ENCODE measurements at regions not wholly inside any gene's neighbourhood (a gene's known extent, or its start where the extent isn't known, plus 50 kb on each side); places are given as distances from the start of the nearest gene placed in this dataset.
"Not testable (repeated sequence)": the region's sequence is repeated elsewhere in the genome, so short reads cannot be mapped to it uniquely, and the experiment has no call there.

GRCh38 chr1:60826320-60827094 is 255.9 kb upstream of the NFIA start:
- Mint-ChIP-seq H3K4me3 (no peak overlapping the region), H3K36me3 (ENCODE audit: insufficient read depth) (no peaks in the 10 kb centered on the region), H3K9me3 (peaks cover 0 to 1% of the 10 kb centered on the region in 2 donors), H3K27ac (no peak overlapping the region), H3K4me1 (ENCODE audit: low read depth in 2 of 2) (no peaks in the 10 kb centered on the region), H3K27me3 (peaks cover 16 to 19% of the 10 kb centered on the region in 2 donors)
- DNase-seq, result no peak
- no peak for ATAC-seq (replicated peaks)

DNA sequence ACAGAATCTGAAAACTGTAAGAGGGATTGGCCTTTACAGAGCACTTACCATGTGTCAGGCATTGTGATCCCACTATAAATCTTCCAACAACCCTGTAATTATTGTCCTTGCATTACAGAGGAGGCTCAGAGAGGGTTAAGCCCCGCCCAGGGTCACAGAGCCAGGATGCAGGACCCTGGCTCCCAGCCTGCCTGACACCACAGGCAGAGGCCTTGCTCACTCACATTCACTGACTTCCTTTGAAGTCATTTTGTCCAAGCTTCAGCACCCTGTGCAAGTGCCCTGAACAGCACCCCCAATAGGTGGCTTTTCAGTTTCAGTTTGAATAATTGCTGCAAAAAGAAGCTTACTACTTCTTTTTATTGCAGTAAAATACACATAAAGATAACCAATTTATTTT is 256.8 kb upstream of the NFIA start:
- no peaks in the 10 kb centered on the region for H3K4me1 Mint-ChIP-seq (ENCODE audit: low read depth in 2 of 2)
- H3K27me3 Mint-ChIP-seq, result peaks cover 9 to 14% of the 10 kb centered on the region in 2 donors
- no peak overlapping the region for H3K27ac Mint-ChIP-seq
- ATAC-seq (replicated peaks) (no peak), DNase-seq (no peak)
- H3K4me3 Mint-ChIP-seq, result no peak overlapping the region
- peaks cover 0 to 1% of the 10 kb centered on the region in 2 donors for H3K9me3 Mint-ChIP-seq
- no peaks in the 10 kb centered on the region for H3K36me3 Mint-ChIP-seq (ENCODE audit: insufficient read depth)

- Mint-ChIP-seq H3K9me3 (no peaks in the 10 kb centered on the region), H3K27me3 (no peaks in the 10 kb centered on the region), H3K27ac (no peak overlapping the region), H3K4me1 (ENCODE audit: low read depth in 2 of 2) (no peaks in the 10 kb centered on the region), H3K36me3 (ENCODE audit: insufficient read depth) (no peaks in the 10 kb centered on the region), H3K4me3 (no peak overlapping the region)
- ATAC-seq (replicated peaks) (no peak), DNase-seq (no peak)
These were observed 259.2 kb upstream of the NFIA start for GRCh38 chr1:60823151-60823550.

GRCh38 chr1:60822252-60822651 is 260.1 kb upstream of the NFIA start:
- DNase-seq, result no peak
- no peaks in the 10 kb centered on the region for H3K9me3 Mint-ChIP-seq
- no peak for ATAC-seq (replicated peaks)
- H3K27me3 Mint-ChIP-seq, result no peaks in the 10 kb centered on the region
- H3K4me3 Mint-ChIP-seq, result no peak overlapping the region
- no peaks in the 10 kb centered on the region for H3K36me3 Mint-ChIP-seq (ENCODE audit: insufficient read depth)
- no peaks in the 10 kb centered on the region for H3K4me1 Mint-ChIP-seq (ENCODE audit: low read depth in 2 of 2)
- no peak overlapping the region for H3K27ac Mint-ChIP-seq

GRCh38 chr1:60821156-60821555 is 261.2 kb upstream of the NFIA start:
- H3K4me3 Mint-ChIP-seq, result no peak overlapping the region
- ATAC-seq (replicated peaks) (no peak), DNase-seq (no peak)
- H3K9me3 Mint-ChIP-seq, result no peaks in the 10 kb centered on the region
- no peaks in the 10 kb centered on the region for H3K4me1 Mint-ChIP-seq (ENCODE audit: low read depth in 2 of 2)
- H3K36me3 Mint-ChIP-seq (ENCODE audit: insufficient read depth), result no peaks in the 10 kb centered on the region
- H3K27ac Mint-ChIP-seq, result no peak overlapping the region
- H3K27me3 Mint-ChIP-seq, result no peaks in the 10 kb centered on the region

- H3K36me3 Mint-ChIP-seq (ENCODE audit: insufficient read depth), result no peaks in the 10 kb centered on the region
- H3K4me3 Mint-ChIP-seq, result no peak overlapping the region
- no peak overlapping the region for H3K27ac Mint-ChIP-seq
- H3K27me3 Mint-ChIP-seq, result no peaks in the 10 kb centered on the region
- no peaks in the 10 kb centered on the region for H3K9me3 Mint-ChIP-seq
- no peaks in the 10 kb centered on the region for H3K4me1 Mint-ChIP-seq (ENCODE audit: low read depth in 2 of 2)
- no peak for DNase-seq
- ATAC-seq (replicated peaks), result no peak
These were observed 263.2 kb upstream of the NFIA start for GRCh38 chr1:60818969-60819701.

- Mint-ChIP-seq H3K27me3 (peaks cover 0 to 11% of the 10 kb centered on the region in 2 donors), H3K4me3 (no peak overlapping the region), H3K9me3 (no peaks in the 10 kb centered on the region), H3K36me3 (ENCODE audit: insufficient read depth) (no peaks in the 10 kb centered on the region), H3K4me1 (ENCODE audit: low read depth in 2 of 2) (no peaks in the 10 kb centered on the region), H3K27ac (no peak overlapping the region)
- ATAC-seq (replicated peaks) (no peak), DNase-seq (no peak)
These were observed 269.3 kb upstream of the NFIA start for GRCh38 chr1:60813071-60813470.

GRCh38 chr1:60809204-60809980 is 273.0 kb upstream of the NFIA start:
- no peak for DNase-seq
- Mint-ChIP-seq H3K27ac (no peak overlapping the region), H3K4me1 (ENCODE audit: low read depth in 2 of 2) (no peaks in the 10 kb centered on the region), H3K36me3 (ENCODE audit: insufficient read depth) (no peaks in the 10 kb centered on the region), H3K9me3 (no peaks in the 10 kb centered on the region), H3K4me3 (no peak overlapping the region), H3K27me3 (peaks cover 0 to 11% of the 10 kb centered on the region in 2 donors)
- ATAC-seq (replicated peaks), result no peak

DNA sequence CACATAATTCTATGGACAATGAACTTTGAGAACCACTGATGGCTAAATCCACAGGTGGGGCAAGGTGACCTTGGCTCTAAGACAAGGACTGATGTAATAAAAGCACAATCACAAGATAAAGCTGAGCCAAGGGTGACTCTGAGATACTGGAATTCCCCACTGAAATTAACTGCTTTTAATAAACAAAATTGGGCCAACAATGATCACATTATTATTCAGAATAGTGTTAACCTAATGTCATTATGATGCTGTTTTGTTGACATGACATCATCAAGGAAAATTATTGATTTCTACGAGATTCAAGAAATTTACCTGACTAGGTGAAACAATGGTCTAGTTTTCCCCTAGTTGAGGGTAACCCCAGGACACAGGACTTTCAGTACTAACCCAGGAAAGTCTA is 273.7 kb upstream of the NFIA start:
- Mint-ChIP-seq H3K4me1 (ENCODE audit: low read depth in 2 of 2) (no peaks in the 10 kb centered on the region), H3K36me3 (ENCODE audit: insufficient read depth) (no peaks in the 10 kb centered on the region), H3K4me3 (no peak overlapping the region), H3K27ac (no peak overlapping the region), H3K9me3 (no peaks in the 10 kb centered on the region), H3K27me3 (peaks cover 0 to 11% of the 10 kb centered on the region in 2 donors)
- DNase-seq, result no peak
- no peak for ATAC-seq (replicated peaks)

GRCh38 chr1:60802884-60803283 is 279.5 kb upstream of the NFIA start:
- DNase-seq (no peak), ATAC-seq (replicated peaks) (no peak)
- peaks cover 0 to 2% of the 10 kb centered on the region in 2 donors for H3K9me3 Mint-ChIP-seq
- no peak overlapping the region for H3K4me3 Mint-ChIP-seq
- H3K27me3 Mint-ChIP-seq, result no peaks in the 10 kb centered on the region
- no peak overlapping the region for H3K27ac Mint-ChIP-seq
- H3K4me1 Mint-ChIP-seq (ENCODE audit: low read depth in 2 of 2), result no peaks in the 10 kb centered on the region
- H3K36me3 Mint-ChIP-seq (ENCODE audit: insufficient read depth), result no peaks in the 10 kb centered on the region

- Mint-ChIP-seq H3K4me3 (no peak overlapping the region), H3K9me3 (peaks cover 0 to 2% of the 10 kb centered on the region in 2 donors), H3K36me3 (ENCODE audit: insufficient read depth) (no peaks in the 10 kb centered on the region), H3K4me1 (ENCODE audit: low read depth in 2 of 2) (no peaks in the 10 kb centered on the region), H3K27ac (no peak overlapping the region), H3K27me3 (peaks cover 0 to 10% of the 10 kb centered on the region in 2 donors)
- DNase-seq, result no peak
- no peak for ATAC-seq (replicated peaks)
These were observed 285.0 kb upstream of the NFIA start for GRCh38 chr1:60797351-60797750.

DNA sequence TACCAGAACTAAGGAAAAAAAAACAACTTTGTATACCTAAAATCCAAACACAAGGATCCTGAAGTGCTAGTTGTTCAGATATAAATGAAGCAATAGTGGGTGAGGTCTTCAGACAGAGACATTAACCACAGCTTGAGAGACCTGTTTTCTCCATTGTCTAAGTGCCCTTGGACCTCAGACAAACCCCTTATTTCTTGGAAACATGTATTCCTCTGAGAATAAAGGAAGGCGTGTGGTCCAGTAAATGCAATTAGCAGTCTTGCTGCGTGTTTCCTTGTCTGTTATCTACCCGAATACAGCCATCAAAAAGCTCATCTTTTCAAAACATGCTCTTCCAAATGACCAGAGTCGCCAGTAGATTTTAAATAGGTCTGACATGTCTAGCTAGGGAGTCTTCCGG is 291.1 kb upstream of the NFIA start:
- peaks cover 0 to 6% of the 10 kb centered on the region in 2 donors for H3K9me3 Mint-ChIP-seq

DNA sequence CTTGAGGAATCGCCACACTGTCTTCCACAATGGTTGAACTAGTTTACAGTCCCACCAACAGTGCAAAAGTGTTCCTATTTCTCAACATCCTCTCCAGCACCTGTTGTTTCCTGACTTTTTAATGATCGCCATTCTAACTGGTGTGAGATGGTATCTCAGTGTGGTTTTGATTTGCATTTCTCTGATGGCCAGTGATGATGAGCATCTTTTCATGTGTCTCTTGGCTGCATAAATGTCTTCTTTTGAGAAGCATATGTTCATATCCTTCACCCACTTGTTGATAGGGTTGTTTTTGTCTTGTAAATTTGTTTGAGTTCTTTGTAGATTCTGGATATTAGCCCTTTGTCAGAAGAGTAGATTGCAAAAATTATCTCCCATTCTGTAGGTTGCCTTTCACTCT is 309.3 kb upstream of the NFIA start:
- DNase-seq; ATAC-seq (replicated peaks); H3K9me3 Mint-ChIP-seq; H3K4me1 Mint-ChIP-seq (ENCODE audit: low read depth in 2 of 2); H3K36me3 Mint-ChIP-seq (ENCODE audit: insufficient read depth); H3K4me3 Mint-ChIP-seq; H3K27ac Mint-ChIP-seq: not testable (repeated sequence)
- peaks cover 9 to 10% of the 10 kb centered on the region in 2 donors for H3K27me3 Mint-ChIP-seq

More for the DNA sequence above, 291.1 kb upstream of the NFIA start:
- H3K4me1 Mint-ChIP-seq (ENCODE audit: low read depth in 2 of 2), result no peaks in the 10 kb centered on the region
- ATAC-seq (replicated peaks) (no peak), DNase-seq (no peak)
- no peak overlapping the region for H3K4me3 Mint-ChIP-seq
- no peak overlapping the region for H3K27ac Mint-ChIP-seq
- no peaks in the 10 kb centered on the region for H3K36me3 Mint-ChIP-seq (ENCODE audit: insufficient read depth)
- H3K27me3 Mint-ChIP-seq, result peaks cover 0 to 24% of the 10 kb centered on the region in 2 donors
